ENCODE measurements at regions not wholly inside any gene's neighbourhood (a gene's known extent, or its start where the extent isn't known, plus 50 kb on each side); places are given as distances from the start of the nearest gene placed in this dataset.
"Not testable (repeated sequence)": the region's sequence is repeated elsewhere in the genome, so short reads cannot be mapped to it uniquely, and the experiment has no call there.

GRCh38 chrX:40388441-40388840, 192.3 kb upstream of the ATP6AP2 start:
- DNase-seq (ENCODE audit: low read depth) = no peak
- TF ChIP-seq CTCF (conservative IDR thresholded peaks at IDR 0.05; ENCODE audit: control insufficient read depth, insufficient read depth, low read depth, low read length) = no peak
- no peak overlapping the region for H3K4me3 ChIP-seq (ENCODE audit: control insufficient read depth, low read depth, low read length)

GRCh38 chrX:40387869-40388268, 192.9 kb upstream of the ATP6AP2 start:
- not testable (repeated sequence) for DNase-seq (ENCODE audit: low read depth); H3K4me3 ChIP-seq (ENCODE audit: control insufficient read depth, low read depth, low read length)

GRCh38 chrX:40387311-40387710, 193.5 kb upstream of the ATP6AP2 start:
- not testable (repeated sequence) for H3K4me3 ChIP-seq (ENCODE audit: control insufficient read depth, low read depth, low read length); DNase-seq (ENCODE audit: low read depth)

- DNase-seq (ENCODE audit: low read depth) = peak; percentile 3
- TF ChIP-seq CTCF (conservative IDR thresholded peaks at IDR 0.05; ENCODE audit: control insufficient read depth, insufficient read depth, low read depth, low read length) = no peak
- no peak overlapping the region for H3K4me3 ChIP-seq (ENCODE audit: control insufficient read depth, low read depth, low read length)
Measured at GRCh38 chrX:40385682-40386081, 195.1 kb upstream of the ATP6AP2 start.

GRCh38 chrX:40385256-40385655, 195.5 kb upstream of the ATP6AP2 start:
- no peak overlapping the region for H3K4me3 ChIP-seq (ENCODE audit: control insufficient read depth, low read depth, low read length)
- TF ChIP-seq CTCF (conservative IDR thresholded peaks at IDR 0.05; ENCODE audit: control insufficient read depth, insufficient read depth, low read depth, low read length) = no peak
- no peak for DNase-seq (ENCODE audit: low read depth)

- no peak for TF ChIP-seq CTCF (conservative IDR thresholded peaks at IDR 0.05; ENCODE audit: control insufficient read depth, insufficient read depth, low read depth, low read length)
- no peak overlapping the region for H3K4me3 ChIP-seq (ENCODE audit: control insufficient read depth, low read depth, low read length)
- DNase-seq (ENCODE audit: low read depth) = no peak
Measured at GRCh38 chrX:40383969-40384368, 196.8 kb upstream of the ATP6AP2 start.

GRCh38 chrX:40383360-40383759, 197.4 kb upstream of the ATP6AP2 start:
- H3K4me3 ChIP-seq (ENCODE audit: control insufficient read depth, low read depth, low read length) = no peak overlapping the region
- no peak for DNase-seq (ENCODE audit: low read depth)
- TF ChIP-seq CTCF (conservative IDR thresholded peaks at IDR 0.05; ENCODE audit: control insufficient read depth, insufficient read depth, low read depth, low read length) = no peak

- DNase-seq (ENCODE audit: low read depth) = no peak
- TF ChIP-seq CTCF (conservative IDR thresholded peaks at IDR 0.05; ENCODE audit: control insufficient read depth, insufficient read depth, low read depth, low read length) = no peak
- H3K4me3 ChIP-seq (ENCODE audit: control insufficient read depth, low read depth, low read length) = no peak overlapping the region
Measured at GRCh38 chrX:40380655-40381488, 199.9 kb upstream of the ATP6AP2 start.

All from fibroblast of mammary gland (primary cell).